HL-60 (cell line): ENCODE measurements at regions not wholly inside any gene's neighbourhood (a gene's known extent, or its start where the extent isn't known, plus 50 kb on each side); places are given as distances from the start of the nearest gene placed in this dataset.

ENCODE experiments used
- REST ChIP-seq: IDR thresholded peaks from 2 replicates; pipeline ENCODE4 v1.6.1; 2012; ENCODE audit warnings: low read depth; ENCODE audit not compliant: insufficient replicate concordance
- SPI1 ChIP-seq: IDR thresholded peaks from 2 replicates; pipeline ENCODE4 v1.6.1; 2012; ENCODE audit warnings: low read depth, mild to moderate bottlenecking, borderline replicate concordance
- TF ChIP-seq, protein P1 (sequence below): IDR thresholded peaks from one replicate; pipeline ENCODE4 v1.5.1; 2011; ENCODE audit warnings: low read length, control low read depth, inconsistent platforms; ENCODE audit not compliant: insufficient read depth

DNA sequence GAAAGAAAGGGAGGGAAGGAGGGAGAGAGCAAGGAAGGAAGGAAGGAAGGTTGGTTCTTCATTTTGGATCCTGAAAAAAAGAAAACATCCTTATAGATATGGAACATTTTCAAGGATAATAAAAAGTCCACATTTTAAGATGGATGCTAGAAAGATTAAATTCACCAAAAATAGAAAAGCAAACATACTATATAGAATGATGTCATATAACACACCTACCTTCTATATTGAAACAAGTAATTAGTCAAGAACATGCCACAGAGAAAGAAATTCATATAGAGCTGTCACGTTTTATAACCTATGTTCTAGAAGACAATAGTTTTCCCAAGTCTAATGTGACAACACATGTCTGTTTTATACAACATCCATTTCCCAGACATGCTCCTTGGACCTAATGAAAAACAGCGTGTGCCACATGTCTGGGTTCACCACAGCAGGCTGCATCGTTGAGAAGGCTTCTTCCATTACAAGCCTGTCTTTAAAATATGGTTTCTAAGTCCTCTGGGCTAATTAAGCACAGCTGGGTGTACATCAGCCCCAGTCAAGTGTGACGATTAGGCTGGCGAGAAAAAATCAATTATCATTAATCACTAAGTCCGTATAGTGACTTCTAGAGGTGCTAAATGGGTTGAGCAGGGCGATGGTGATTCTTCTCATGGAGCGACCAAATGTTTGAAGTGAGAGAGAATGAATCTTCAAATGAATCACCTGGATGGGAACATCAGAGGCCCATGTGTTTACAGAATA is 301.8 kb downstream of the TLE1 start:
- TF ChIP-seq, protein P1, sequence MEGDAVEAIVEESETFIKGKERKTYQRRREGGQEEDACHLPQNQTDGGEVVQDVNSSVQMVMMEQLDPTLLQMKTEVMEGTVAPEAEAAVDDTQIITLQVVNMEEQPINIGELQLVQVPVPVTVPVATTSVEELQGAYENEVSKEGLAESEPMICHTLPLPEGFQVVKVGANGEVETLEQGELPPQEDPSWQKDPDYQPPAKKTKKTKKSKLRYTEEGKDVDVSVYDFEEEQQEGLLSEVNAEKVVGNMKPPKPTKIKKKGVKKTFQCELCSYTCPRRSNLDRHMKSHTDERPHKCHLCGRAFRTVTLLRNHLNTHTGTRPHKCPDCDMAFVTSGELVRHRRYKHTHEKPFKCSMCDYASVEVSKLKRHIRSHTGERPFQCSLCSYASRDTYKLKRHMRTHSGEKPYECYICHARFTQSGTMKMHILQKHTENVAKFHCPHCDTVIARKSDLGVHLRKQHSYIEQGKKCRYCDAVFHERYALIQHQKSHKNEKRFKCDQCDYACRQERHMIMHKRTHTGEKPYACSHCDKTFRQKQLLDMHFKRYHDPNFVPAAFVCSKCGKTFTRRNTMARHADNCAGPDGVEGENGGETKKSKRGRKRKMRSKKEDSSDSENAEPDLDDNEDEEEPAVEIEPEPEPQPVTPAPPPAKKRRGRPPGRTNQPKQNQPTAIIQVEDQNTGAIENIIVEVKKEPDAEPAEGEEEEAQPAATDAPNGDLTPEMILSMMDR = no peak
- TF ChIP-seq REST (no peak), SPI1 (no peak)
